LHCN-M2 (cell line): ENCODE measurements at regions not wholly inside any gene's neighbourhood (a gene's known extent, or its start where the extent isn't known, plus 50 kb on each side); places are given as distances from the start of the nearest gene placed in this dataset.
A peak's percentile ranks its signal among the peaks of the same experiment; 100 is the strongest.

Experiments used
- DNase-seq: peaks from one replicate; pipeline ENCODE4 v3.0.0-alpha.2; 2012; ENCODE audit warnings: low read depth

- DNase-seq = peak; percentile 26
These were observed 442.7 kb upstream of the FLRT2 start for GRCh38 chr14:85087201-85087600.

- DNase-seq = peak; percentile 19
These were observed 441.8 kb upstream of the FLRT2 start for GRCh38 chr14:85088192-85088591.

GRCh38 chr14:85090681-85091080 is 439.3 kb upstream of the FLRT2 start:
- no peak for DNase-seq

GRCh38 chr14:85093631-85094330 is 436.2 kb upstream of the FLRT2 start:
- peak; percentile 23 for DNase-seq

GRCh38 chr14:85102591-85102990 is 427.4 kb upstream of the FLRT2 start:
- no peak for DNase-seq

GRCh38 chr14:85106506-85106905 is 423.4 kb upstream of the FLRT2 start:
- DNase-seq = no peak

GRCh38 chr14:85112762-85113161 is 417.2 kb upstream of the FLRT2 start:
- DNase-seq = no peak

- DNase-seq = no peak
These were observed 414.0 kb upstream of the FLRT2 start for GRCh38 chr14:85115921-85116320.

GRCh38 chr14:85118274-85118673 is 411.7 kb upstream of the FLRT2 start:
- DNase-seq = no peak

- DNase-seq = peak; percentile 66
These were observed 407.3 kb upstream of the FLRT2 start for GRCh38 chr14:85122690-85123089.

GRCh38 chr14:85123755-85124154 is 406.2 kb upstream of the FLRT2 start:
- no peak for DNase-seq

- DNase-seq = no peak
These were observed 405.2 kb upstream of the FLRT2 start for GRCh38 chr14:85124631-85125290.

- DNase-seq = no peak
These were observed 404.7 kb upstream of the FLRT2 start for GRCh38 chr14:85125291-85125670.

GRCh38 chr14:85129921-85130320 is 400.0 kb upstream of the FLRT2 start:
- DNase-seq = no peak

- DNase-seq = no peak
These were observed 398.6 kb upstream of the FLRT2 start for GRCh38 chr14:85131226-85131922.

- DNase-seq = no peak
These were observed 387.0 kb upstream of the FLRT2 start for GRCh38 chr14:85142982-85143381.

GRCh38 chr14:85146779-85147178 is 383.2 kb upstream of the FLRT2 start:
- DNase-seq = no peak

- no peak for DNase-seq
These were observed 379.8 kb upstream of the FLRT2 start for GRCh38 chr14:85150166-85150565.

- DNase-seq = no peak
These were observed 375.2 kb upstream of the FLRT2 start for GRCh38 chr14:85154714-85155113.

GRCh38 chr14:85156319-85156718 is 373.6 kb upstream of the FLRT2 start:
- no peak for DNase-seq

- DNase-seq = no peak
These were observed 370.2 kb upstream of the FLRT2 start for GRCh38 chr14:85159726-85160125.

- DNase-seq = no peak
These were observed 364.9 kb upstream of the FLRT2 start for GRCh38 chr14:85165094-85165493.

GRCh38 chr14:85169381-85169780 is 360.6 kb upstream of the FLRT2 start:
- DNase-seq = no peak
